Activated effector memory CD4-positive, alpha-beta T cell treated with anti-CD3 and anti-CD28 coated beads, Interleukin-2, amount 50 U/mL, for 16 hours (primary cell): ENCODE measurements at regions not wholly inside any gene's neighbourhood (a gene's known extent, or its start where the extent isn't known, plus 50 kb on each side); places are given as distances from the start of the nearest gene placed in this dataset.
"Not testable (repeated sequence)": the region's sequence is repeated elsewhere in the genome, so short reads cannot be mapped to it uniquely, and the experiment has no call there.

Experiments
- DNase-seq: peaks from one replicate; pipeline ENCODE4 v3.0.0-alpha.2; 2020

- DNase-seq = no peak
Observed at GRCh38 chr7:19369182-19369581, 224.0 kb upstream of the FERD3L start.

GRCh38 chr7:19368491-19368925 is 223.3 kb upstream of the FERD3L start:
- DNase-seq = no peak

GRCh38 chr7:19364950-19365349 is 219.7 kb upstream of the FERD3L start:
- DNase-seq = no peak

- no peak for DNase-seq
Observed at GRCh38 chr7:19362099-19362498, 216.9 kb upstream of the FERD3L start.

GRCh38 chr7:19353180-19353579 is 208.0 kb upstream of the FERD3L start:
- no peak for DNase-seq

DNA sequence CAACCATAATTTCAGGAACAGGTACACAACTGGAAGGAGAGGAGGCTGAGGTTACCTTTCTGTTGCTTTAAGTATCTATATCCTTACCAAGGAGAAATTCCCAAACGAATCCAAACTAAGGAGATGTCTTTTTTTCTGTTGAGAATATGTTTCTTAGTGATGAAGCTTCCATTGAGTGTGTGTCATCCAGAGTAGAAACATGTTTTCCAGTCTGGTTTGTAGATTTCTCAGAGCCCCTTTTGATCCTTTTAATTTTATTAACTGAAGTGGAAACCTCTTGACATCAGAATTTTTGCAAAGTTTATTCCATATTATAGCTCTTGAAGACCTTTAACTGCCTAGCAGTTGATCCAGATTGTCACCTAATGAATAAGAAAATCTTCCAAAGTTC is 207.1 kb upstream of the FERD3L start:
- no peak for DNase-seq

GRCh38 chr7:19351341-19352304 is 206.4 kb upstream of the FERD3L start:
- DNase-seq = no peak

DNA sequence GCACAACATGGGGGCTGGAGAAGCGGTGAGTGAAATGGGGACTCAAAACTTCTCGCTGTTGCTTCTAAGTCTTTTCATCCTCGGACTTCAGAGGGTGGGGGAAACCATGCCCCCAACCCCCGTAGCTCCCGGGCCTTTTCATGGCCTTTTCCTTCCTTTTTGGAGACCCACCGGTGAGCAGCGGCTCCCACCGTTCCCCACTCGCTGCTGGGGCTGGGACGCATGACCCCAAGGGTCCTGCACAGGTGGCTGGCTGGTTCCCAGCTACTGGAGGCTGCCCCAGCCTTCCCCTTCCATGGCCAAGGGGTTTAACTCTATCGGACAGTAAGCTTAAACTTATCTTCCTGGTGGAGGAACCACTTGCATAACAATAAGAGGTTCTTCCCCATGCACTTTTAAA is 194.3 kb upstream of the FERD3L start:
- no peak for DNase-seq

DNA sequence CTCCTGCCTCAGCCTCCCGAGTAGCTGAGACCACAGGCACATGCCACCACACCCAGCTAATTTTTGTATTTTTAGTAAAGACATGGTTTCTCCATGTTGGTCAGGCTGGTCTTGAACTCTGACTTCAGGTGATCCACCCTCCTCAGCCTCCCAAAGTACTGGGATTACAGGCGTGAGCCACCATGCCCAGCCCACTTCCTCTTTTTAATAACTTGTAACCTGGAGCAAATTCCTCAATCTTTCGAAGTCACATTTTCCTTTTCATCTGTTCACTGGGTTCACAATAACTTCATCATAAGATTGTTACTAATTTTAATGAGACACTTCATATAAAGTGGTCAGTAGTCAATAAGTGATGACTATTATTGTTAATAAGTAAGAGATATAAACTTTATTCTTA is 193.3 kb upstream of the FERD3L start:
- not testable (repeated sequence) for DNase-seq

DNA sequence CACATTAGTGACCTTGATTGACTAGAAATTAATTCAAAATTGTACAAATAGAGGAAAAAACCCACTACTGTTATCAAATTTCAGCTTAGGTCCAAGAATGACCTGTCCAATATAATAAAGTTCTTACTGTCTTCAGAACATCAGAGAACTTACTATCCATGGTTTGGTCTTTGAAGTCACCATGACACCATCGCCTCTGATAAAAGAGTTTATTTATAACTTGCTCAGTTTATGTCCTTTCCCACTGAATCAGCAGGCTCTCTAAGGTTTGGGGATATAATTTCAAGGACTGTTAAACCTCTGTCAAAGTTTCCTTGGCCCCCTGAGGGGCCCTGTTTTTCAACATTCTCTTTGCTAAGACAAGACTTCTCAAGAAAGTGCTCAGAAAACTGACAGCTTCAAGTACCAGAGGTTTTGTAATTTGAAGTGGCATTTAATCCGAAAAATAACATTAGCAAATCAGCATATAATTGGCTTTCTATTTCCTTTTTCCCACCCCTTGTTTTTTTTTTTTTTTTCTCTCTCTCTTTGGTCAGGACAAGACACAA is 191.7 kb upstream of the FERD3L start:
- DNase-seq = no peak

- no peak for DNase-seq
Observed at GRCh38 chr7:19333706-19334105, 188.5 kb upstream of the FERD3L start.

- no peak for DNase-seq
Observed at GRCh38 chr7:19327018-19327417, 181.8 kb upstream of the FERD3L start.

- DNase-seq = no peak
Observed at GRCh38 chr7:19322002-19322401, 176.8 kb upstream of the FERD3L start.

DNA sequence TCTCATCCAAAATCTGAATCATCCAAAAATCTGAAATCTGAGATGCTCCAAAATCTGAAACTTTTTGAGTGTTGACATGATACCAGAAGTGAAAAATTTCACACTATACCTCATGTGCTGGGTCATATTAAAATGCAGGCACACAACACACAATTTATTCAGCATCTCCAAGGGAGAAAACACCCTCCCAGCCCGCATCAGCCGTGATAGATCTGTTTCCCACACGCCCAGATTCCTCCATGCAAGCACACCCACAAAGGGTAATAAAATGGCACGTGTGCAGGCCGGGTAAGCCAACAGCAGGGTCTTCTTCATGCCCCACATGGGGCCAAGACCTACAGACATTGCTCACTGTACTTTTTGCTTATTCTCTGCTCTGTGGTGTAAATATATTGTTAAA is 173.1 kb upstream of the FERD3L start:
- DNase-seq = no peak

DNA sequence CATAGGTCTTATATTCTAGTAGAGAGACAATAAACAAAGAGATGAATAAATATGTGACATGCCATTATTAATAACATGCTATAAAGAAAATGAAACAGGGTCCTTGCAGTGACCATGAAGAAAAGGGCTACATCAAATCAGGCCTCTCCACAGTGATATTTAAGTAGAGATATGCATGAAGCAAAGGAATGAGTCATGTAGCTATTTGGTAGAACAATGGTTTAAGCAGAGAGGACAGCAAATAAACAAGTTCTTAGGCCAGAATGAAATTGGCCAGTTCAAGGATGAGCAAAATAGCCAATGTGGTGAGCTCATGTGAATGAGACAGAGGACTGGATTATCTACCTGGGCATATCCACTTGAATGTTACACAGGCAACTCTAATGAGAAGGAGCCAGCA is 172.2 kb upstream of the FERD3L start:
- DNase-seq = no peak

GRCh38 chr7:19312416-19312815 is 167.2 kb upstream of the FERD3L start:
- no peak for DNase-seq

- DNase-seq = no peak
Observed at GRCh38 chr7:19307554-19307953, 162.3 kb upstream of the FERD3L start.

DNA sequence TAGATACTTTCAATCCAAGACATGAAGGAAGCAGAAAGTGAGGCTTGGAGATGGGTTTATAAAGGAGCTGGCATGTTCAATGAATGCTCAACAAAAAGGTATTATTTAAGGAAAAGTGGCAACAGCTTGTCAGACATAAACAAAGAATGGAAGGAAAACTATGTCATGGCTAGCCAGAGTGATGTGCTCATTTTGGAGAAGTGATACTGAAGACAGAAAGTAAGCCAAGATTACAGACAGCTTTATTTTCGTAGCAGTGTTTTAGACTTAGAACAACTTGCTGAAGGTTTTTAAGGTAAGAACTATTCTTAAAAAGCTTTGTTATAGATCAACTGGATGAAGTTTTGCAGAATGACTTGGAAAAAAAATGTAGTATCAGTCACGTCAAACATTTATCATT is 160.5 kb upstream of the FERD3L start:
- no peak for DNase-seq

DNA sequence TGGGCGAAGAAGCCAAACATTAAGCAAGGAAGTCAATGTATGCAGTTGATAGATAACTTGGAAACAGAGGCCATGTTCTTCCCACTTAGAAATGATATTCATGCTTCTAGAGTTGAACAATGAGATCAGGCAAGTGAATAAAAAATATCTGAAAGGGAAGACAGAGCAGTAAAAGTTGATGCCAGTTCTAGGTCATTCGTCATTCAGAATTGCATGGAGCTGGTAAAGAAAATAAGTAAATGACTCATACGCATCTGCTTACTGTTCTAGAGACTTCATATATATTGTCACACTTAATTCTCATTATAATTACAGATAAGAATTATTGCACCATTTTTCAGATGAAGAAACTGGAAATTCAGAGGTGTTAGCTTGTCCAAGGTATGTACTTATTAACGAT is 158.9 kb upstream of the FERD3L start:
- no peak for DNase-seq

DNA sequence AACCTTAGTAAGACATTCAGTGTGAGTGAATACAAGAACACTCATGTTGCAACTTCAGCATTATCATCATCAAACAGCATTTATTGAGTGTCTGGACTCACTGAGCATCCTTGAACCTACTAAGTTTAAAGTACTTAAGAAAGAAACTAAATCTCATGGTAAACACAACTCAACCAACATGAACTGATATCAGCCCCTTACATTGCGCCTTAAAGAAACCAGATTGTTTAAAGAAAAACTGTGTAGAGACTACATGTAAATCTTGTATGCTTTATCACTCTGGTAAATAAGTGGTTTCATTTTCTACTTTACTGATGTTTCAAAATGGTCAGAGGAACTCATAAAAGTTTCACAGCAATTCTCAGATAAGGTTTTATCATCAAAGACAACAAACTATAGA is 157.5 kb upstream of the FERD3L start:
- no peak for DNase-seq

DNA sequence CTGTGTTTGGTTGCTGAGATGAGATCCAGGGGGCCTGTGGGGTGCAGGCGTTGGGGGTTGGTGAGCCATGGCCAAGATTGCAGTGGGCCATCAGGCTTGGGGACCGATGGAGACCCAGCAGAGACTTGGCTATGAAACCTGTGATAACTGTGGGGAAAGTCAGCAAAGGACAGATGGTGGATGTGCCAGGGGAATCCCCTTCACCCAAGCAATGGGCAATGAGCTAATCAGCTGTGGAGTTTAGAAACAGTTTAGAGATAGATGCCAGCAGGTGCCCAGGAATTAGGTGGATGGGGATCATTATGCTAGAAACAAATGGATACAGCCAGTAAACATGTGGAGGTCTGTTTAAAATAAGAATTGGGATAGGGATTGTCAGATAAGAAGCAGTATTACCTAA is 151.4 kb upstream of the FERD3L start:
- DNase-seq = no peak

DNA sequence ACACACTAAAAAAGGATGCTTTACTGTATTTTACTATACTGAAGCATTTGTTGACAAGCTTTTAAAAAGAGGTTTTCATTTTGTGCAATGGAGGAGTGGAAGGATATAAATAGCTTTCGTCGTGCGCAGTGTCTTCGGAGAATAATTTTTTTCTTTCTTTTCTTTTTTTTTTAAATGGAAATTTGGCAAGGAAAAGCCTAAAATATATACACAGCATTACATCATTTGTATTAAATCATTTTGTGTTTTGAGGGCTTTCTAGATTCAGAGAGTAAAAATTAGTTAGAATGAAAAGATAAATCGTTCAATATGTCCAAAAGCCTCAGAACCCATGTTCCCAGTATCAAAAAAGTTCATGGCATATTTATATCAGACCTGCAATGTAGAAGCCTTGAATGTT is 150.2 kb upstream of the FERD3L start:
- DNase-seq = no peak

DNA sequence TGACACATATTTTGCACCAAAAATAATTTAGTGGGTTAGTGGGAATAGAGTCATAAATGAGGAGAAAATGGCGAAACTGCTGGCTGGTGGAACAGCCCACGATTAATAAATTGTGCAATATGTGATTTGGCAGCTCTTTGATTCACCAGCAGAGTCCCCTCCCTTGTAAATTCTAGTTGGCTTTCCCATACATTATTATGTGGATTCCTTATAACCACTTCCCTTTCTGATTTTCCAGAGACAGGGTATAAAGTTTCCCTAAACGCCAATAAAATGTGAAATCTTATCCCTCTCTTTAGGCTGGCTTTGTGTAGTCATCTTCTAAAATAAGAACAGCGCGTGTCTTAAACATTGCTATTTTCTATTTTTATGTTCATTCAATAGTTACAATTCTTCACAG is 149.4 kb upstream of the FERD3L start:
- no peak for DNase-seq

GRCh38 chr7:19293431-19293830 is 148.2 kb upstream of the FERD3L start:
- DNase-seq = no peak

DNA sequence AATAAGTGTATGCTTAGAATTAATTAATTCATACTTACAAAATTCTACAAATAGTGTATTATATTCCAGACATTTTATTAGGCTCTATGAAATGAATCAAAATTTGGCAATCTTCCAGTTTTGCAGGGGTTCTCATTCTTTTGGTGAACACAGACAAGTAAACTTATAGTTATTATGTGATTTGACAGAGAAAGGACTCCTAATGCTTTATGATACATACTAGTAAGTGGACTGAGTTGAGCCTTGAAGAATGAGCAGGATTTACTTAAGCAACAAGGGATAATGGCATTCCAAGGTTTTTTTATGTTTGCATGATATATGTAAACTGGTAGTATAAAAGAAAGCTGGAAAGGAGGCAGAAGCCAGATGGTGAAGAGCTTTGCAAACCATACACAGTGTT is 145.7 kb upstream of the FERD3L start:
- DNase-seq = no peak
